Common myeloid progenitor, CD34-positive (primary cell): ENCODE measurements at regions not wholly inside any gene's neighbourhood (a gene's known extent, or its start where the extent isn't known, plus 50 kb on each side); places are given as distances from the start of the nearest gene placed in this dataset.

Source experiments
- CTCF ChIA-PET: fragments of 350-600 bp; sonication (Branson Sonifier 250); formaldehyde crosslinking; loops from one replicate; lab custom pipeline; 2021; ENCODE audit warnings: antibody characterized with exemption; lab: Charles Lee
- POLR2A ChIA-PET: fragments of 350-600 bp; sonication (Branson Sonifier 250); formaldehyde crosslinking; loops from one replicate; lab custom pipeline; 2021; ENCODE audit warnings: antibody characterized with exemption; lab: Charles Lee
- DNase-seq, 3 donors: peaks; one replicate each; pipeline versions ENCODE4 v3.0.0 to v3.0.0-alpha.2; 2013
- H3K27ac ChIP-seq, 2 experiments: 1 replicate in 1 of 2; 2 replicates in 1 of 2; pipeline ENCODE4 v1.7.0; 2013; ENCODE audit warnings: inconsistent platforms in 2 of 2, low read length in 2 of 2, mild to moderate bottlenecking in 2 of 2, low read depth in 1 of 2, moderate library complexity in 1 of 2; ENCODE audit not compliant: severe bottlenecking in 2 of 2, insufficient read depth in 1 of 2, poor library complexity in 1 of 2
- H3K27me3 ChIP-seq, 5 experiments: replicated peaks in 2 of 5; 1 replicate in 3 of 5; 2 replicates in 2 of 5; pipeline versions ENCODE4 v1.6.1 to v1.7.0; 2013; ENCODE audit warnings: low read length in 4 of 5, mild to moderate bottlenecking in 2 of 5, moderate library complexity in 2 of 5, inconsistent platforms in 1 of 5; ENCODE audit not compliant: insufficient read depth in 5 of 5, control insufficient read depth in 4 of 5
- H3K36me3 ChIP-seq, 4 experiments: 1 replicate in 2 of 4; 2 replicates in 2 of 4; pipeline versions ENCODE4 v1.6.1 to v1.7.0; 2013; ENCODE audit warnings: low read length in 3 of 4, control low read depth in 1 of 4, mild to moderate bottlenecking in 1 of 4; ENCODE audit not compliant: control insufficient read depth in 4 of 4, insufficient read depth in 4 of 4
- H3K4me1 ChIP-seq, 4 experiments: 1 replicate in 3 of 4; 2 replicates in 1 of 4; pipeline versions ENCODE4 v1.6.1 to v1.7.1; 2013; ENCODE audit warnings: low read length in 3 of 4, mild to moderate bottlenecking in 3 of 4, control low read depth in 1 of 4, inconsistent platforms in 1 of 4, moderate library complexity in 1 of 4; ENCODE audit not compliant: control insufficient read depth in 4 of 4, insufficient read depth in 4 of 4; ENCODE audit errors: control extremely low read depth in 1 of 4
- H3K4me3 ChIP-seq, 7 experiments: 1 replicate in 4 of 7; 2 replicates in 3 of 7; pipeline versions ENCODE4 v1.5.1 to v1.7.0; 2013; ENCODE audit warnings: mild to moderate bottlenecking in 7 of 7, low read length in 6 of 7, moderate library complexity in 6 of 7, inconsistent platforms in 2 of 7, low read depth in 2 of 7, control low read depth in 1 of 7; ENCODE audit not compliant: insufficient read depth in 4 of 7, control insufficient read depth in 1 of 7; ENCODE audit errors: extremely low read depth in 1 of 7
- H3K9me3 ChIP-seq, 5 experiments: 1 replicate in 4 of 5; 2 replicates in 1 of 5; pipeline versions ENCODE4 v1.6.1 to v1.7.1; 2013; ENCODE audit warnings: low read length in 4 of 5, mild to moderate bottlenecking in 2 of 5, inconsistent platforms in 1 of 5, low read depth in 1 of 5, moderate library complexity in 1 of 5; ENCODE audit not compliant: control insufficient read depth in 4 of 5, insufficient read depth in 2 of 5; ENCODE audit errors: control extremely low read depth in 1 of 5
- WGBS: methylation state at CpG from one replicate; pipeline ENCODE4 v1.1.5; 2013; ENCODE audit not compliant: insufficient coverage; 5-methylcytosine and 5-hydroxymethylcytosine counted together

- WGBS, result no CpG with 5 or more reads among the region's 3 CpGs
- ChIA-PET POLR2A (no interaction called here), CTCF (interaction anchor here (1.1 kb wide), 1 partner anchor 133 kb away, joined by 3 read pairs; no protein-coding TSS in a partner anchor)
- DNase-seq, result peak; percentile 21 to 86 (median 79)
- peaks cover 0 to under 1% (median 0%) of the 10 kb centered on the region in 5 experiments for H3K9me3 ChIP-seq
- H3K27ac ChIP-seq, result no peak overlapping the region
- peaks cover 7 to 24% (median 14%) of the 10 kb centered on the region in 4 experiments for H3K4me1 ChIP-seq
- H3K4me3 ChIP-seq, result peak overlapping the region in 2 of 7 experiments; percentile 8 to 41
- no peaks in the 10 kb centered on the region for H3K27me3 ChIP-seq
- no peaks in the 10 kb centered on the region for H3K36me3 ChIP-seq
Measured at GRCh38 chr2:212914392-212914791, 237.0 kb downstream of the IKZF2 start.

- DNase-seq, result peak in 1 of 3 donors; percentile 6
- Histone ChIP-seq H3K4me3 (no peak overlapping the region), H3K27ac (no peak overlapping the region), H3K4me1 (peaks cover 7 to 24% (median 15%) of the 10 kb centered on the region in 4 experiments), H3K27me3 (no peaks in the 10 kb centered on the region), H3K9me3 (peaks cover 0 to 1% (median 0%) of the 10 kb centered on the region in 5 experiments), H3K36me3 (no peaks in the 10 kb centered on the region)
- CTCF ChIA-PET, result interaction anchor here (1.0 to 1.1 kb wide), 2 partner anchors 84 to 133 kb away, joined by 3 to 4 read pairs; no protein-coding TSS in a partner anchor
- 100% methylated on average over 3 of the region's 6 CpGs for WGBS
- POLR2A ChIA-PET, result no interaction called here
Measured at GRCh38 chr2:212913640-212914306, 237.6 kb downstream of the IKZF2 start.

- DNase-seq, result no peak
- POLR2A ChIA-PET, result no interaction called here
- Histone ChIP-seq H3K36me3 (no peaks in the 10 kb centered on the region), H3K4me1 (peaks cover 7 to 24% (median 15%) of the 10 kb centered on the region in 4 experiments), H3K9me3 (peaks cover 0 to 1% (median 0%) of the 10 kb centered on the region in 5 experiments), H3K27me3 (no peaks in the 10 kb centered on the region), H3K27ac (no peak overlapping the region), H3K4me3 (no peak overlapping the region)
- 94% methylated on average over 7 of the region's 7 CpGs for WGBS
- CTCF ChIA-PET, result interaction anchor here (1.0 kb wide), 1 partner anchor 85 kb away, joined by 4 read pairs; no protein-coding TSS in a partner anchor
Measured at GRCh38 chr2:212912445-212913103, 238.8 kb downstream of the IKZF2 start.

- POLR2A ChIA-PET, result interaction anchor here (0.6 kb wide), 1 partner anchor 89 kb away, joined by 4 read pairs; no protein-coding TSS in a partner anchor
- Histone ChIP-seq H3K27ac (no peak overlapping the region), H3K9me3 (peaks cover 0 to 1% (median 0%) of the 10 kb centered on the region in 5 experiments), H3K36me3 (no peaks in the 10 kb centered on the region), H3K4me3 (no peak overlapping the region), H3K4me1 (peaks cover 7 to 23% (median 15%) of the 10 kb centered on the region in 4 experiments), H3K27me3 (no peaks in the 10 kb centered on the region)
- WGBS, result 88% methylated on average over 2 of the region's 4 CpGs
- CTCF ChIA-PET, result no interaction called here
- DNase-seq, result peak in 2 of 3 donors; percentile 14 to 29
Measured at GRCh38 chr2:212911011-212911410, 240.4 kb downstream of the IKZF2 start.

GRCh38 chr2:212908682-212909435, 242.6 kb downstream of the IKZF2 start:
- 83% methylated on average over 2 of the region's 4 CpGs for WGBS
- Histone ChIP-seq H3K9me3 (peaks cover 0 to 1% (median 0%) of the 10 kb centered on the region in 5 experiments), H3K36me3 (no peaks in the 10 kb centered on the region), H3K27ac (no peak overlapping the region), H3K4me1 (peaks cover 0 to 3% (median 1%) of the 10 kb centered on the region in 4 experiments), H3K4me3 (no peak overlapping the region), H3K27me3 (no peaks in the 10 kb centered on the region)
- DNase-seq, result no peak
- CTCF ChIA-PET, result no interaction called here
- POLR2A ChIA-PET, result no interaction called here

GRCh38 chr2:212908031-212908430, 243.4 kb downstream of the IKZF2 start:
- no peak overlapping the region for H3K27ac ChIP-seq
- H3K27me3 ChIP-seq, result no peaks in the 10 kb centered on the region
- ChIA-PET POLR2A (no interaction called here), CTCF (no interaction called here)
- no peak for DNase-seq
- H3K4me1 ChIP-seq, result peaks cover 0 to 1% (median 0%) of the 10 kb centered on the region in 4 experiments
- H3K4me3 ChIP-seq, result no peak overlapping the region
- H3K36me3 ChIP-seq, result no peaks in the 10 kb centered on the region
- peaks cover 0 to 1% (median 0%) of the 10 kb centered on the region in 5 experiments for H3K9me3 ChIP-seq
- 100% methylated on average over 4 of the region's 5 CpGs for WGBS
